ENCODE measurements at regions not wholly inside any gene's neighbourhood (a gene's known extent, or its start where the extent isn't known, plus 50 kb on each side); places are given as distances from the start of the nearest gene placed in this dataset.

- H3K4me3 ChIP-seq (ENCODE audit: low read length): peak overlapping the region; percentile 18
- no peaks in the 10 kb centered on the region for H3K27me3 ChIP-seq (ENCODE audit: control insufficient read depth, insufficient read depth, low read length)
- H3K4me2 ChIP-seq (ENCODE audit: low read length): peak overlapping the region; percentile 64
- H3K9me3 ChIP-seq (replicated peaks; ENCODE audit: low read length): no peaks in the 10 kb centered on the region
- H3K4me1 ChIP-seq (ENCODE audit: control insufficient read depth, insufficient read depth, low read length): peaks cover 38% of the 10 kb centered on the region
- peak overlapping the region; percentile 66 for H3K9ac ChIP-seq (ENCODE audit: low read depth, low read length)
- no peaks in the 10 kb centered on the region for H3K36me3 ChIP-seq (ENCODE audit: insufficient read depth, low read length)
These were observed 260.3 kb upstream of the KLF4 start for GRCh38 chr9:107749787-107750444.

GRCh38 chr9:107744873-107745272 lies 255.3 kb upstream of the KLF4 start:
- Histone ChIP-seq H3K4me3 (ENCODE audit: low read length) (no peak overlapping the region), H3K4me1 (ENCODE audit: control insufficient read depth, insufficient read depth, low read length) (peaks cover 15% of the 10 kb centered on the region), H3K36me3 (ENCODE audit: insufficient read depth, low read length) (no peaks in the 10 kb centered on the region), H3K9ac (ENCODE audit: low read depth, low read length) (no peak overlapping the region), H3K27me3 (ENCODE audit: control insufficient read depth, insufficient read depth, low read length) (no peaks in the 10 kb centered on the region), H3K4me2 (ENCODE audit: low read length) (no peak overlapping the region), H3K9me3 (replicated peaks; ENCODE audit: low read length) (no peaks in the 10 kb centered on the region)

- no peak overlapping the region for H3K9ac ChIP-seq (ENCODE audit: low read depth, low read length)
- no peaks in the 10 kb centered on the region for H3K9me3 ChIP-seq (replicated peaks; ENCODE audit: low read length)
- no peak overlapping the region for H3K4me2 ChIP-seq (ENCODE audit: low read length)
- H3K27me3 ChIP-seq (ENCODE audit: control insufficient read depth, insufficient read depth, low read length): no peaks in the 10 kb centered on the region
- H3K36me3 ChIP-seq (ENCODE audit: insufficient read depth, low read length): no peaks in the 10 kb centered on the region
- H3K4me1 ChIP-seq (ENCODE audit: control insufficient read depth, insufficient read depth, low read length): peaks cover 25% of the 10 kb centered on the region
- no peak overlapping the region for H3K4me3 ChIP-seq (ENCODE audit: low read length)
These were observed 253.2 kb upstream of the KLF4 start for GRCh38 chr9:107742531-107743309.

- Histone ChIP-seq H3K36me3 (ENCODE audit: insufficient read depth, low read length) (no peaks in the 10 kb centered on the region), H3K9ac (ENCODE audit: low read depth, low read length) (no peak overlapping the region), H3K4me2 (ENCODE audit: low read length) (no peak overlapping the region), H3K9me3 (replicated peaks; ENCODE audit: low read length) (no peaks in the 10 kb centered on the region), H3K27me3 (ENCODE audit: control insufficient read depth, insufficient read depth, low read length) (no peaks in the 10 kb centered on the region), H3K4me1 (ENCODE audit: control insufficient read depth, insufficient read depth, low read length) (peaks cover 45% of the 10 kb centered on the region), H3K4me3 (ENCODE audit: low read length) (no peak overlapping the region)
These were observed 250.8 kb upstream of the KLF4 start for GRCh38 chr9:107740088-107740980.

- H3K4me1 ChIP-seq (ENCODE audit: control insufficient read depth, insufficient read depth, low read length): peaks cover 51% of the 10 kb centered on the region
- peak overlapping the region; percentile 7 for H3K4me2 ChIP-seq (ENCODE audit: low read length)
- no peak overlapping the region for H3K4me3 ChIP-seq (ENCODE audit: low read length)
- peak overlapping the region; percentile 63 for H3K9ac ChIP-seq (ENCODE audit: low read depth, low read length)
- no peaks in the 10 kb centered on the region for H3K27me3 ChIP-seq (ENCODE audit: control insufficient read depth, insufficient read depth, low read length)
- no peaks in the 10 kb centered on the region for H3K36me3 ChIP-seq (ENCODE audit: insufficient read depth, low read length)
- H3K9me3 ChIP-seq (replicated peaks; ENCODE audit: low read length): no peaks in the 10 kb centered on the region
These were observed 250.1 kb upstream of the KLF4 start for GRCh38 chr9:107739601-107740082.

GRCh38 chr9:107738789-107739188 lies 249.2 kb upstream of the KLF4 start:
- Histone ChIP-seq H3K9me3 (replicated peaks; ENCODE audit: low read length) (no peaks in the 10 kb centered on the region), H3K27me3 (ENCODE audit: control insufficient read depth, insufficient read depth, low read length) (no peaks in the 10 kb centered on the region), H3K4me1 (ENCODE audit: control insufficient read depth, insufficient read depth, low read length) (peaks cover 60% of the 10 kb centered on the region), H3K4me2 (ENCODE audit: low read length) (peak overlapping the region; percentile 60), H3K4me3 (ENCODE audit: low read length) (peak overlapping the region; percentile 39), H3K9ac (ENCODE audit: low read depth, low read length) (peak overlapping the region; percentile 86), H3K36me3 (ENCODE audit: insufficient read depth, low read length) (no peaks in the 10 kb centered on the region)

GRCh38 chr9:107737987-107738743 lies 248.6 kb upstream of the KLF4 start:
- Histone ChIP-seq H3K4me3 (ENCODE audit: low read length) (peak overlapping the region; percentile 39), H3K9ac (ENCODE audit: low read depth, low read length) (peak overlapping the region; percentile 86), H3K27me3 (ENCODE audit: control insufficient read depth, insufficient read depth, low read length) (no peaks in the 10 kb centered on the region), H3K36me3 (ENCODE audit: insufficient read depth, low read length) (no peaks in the 10 kb centered on the region), H3K4me2 (ENCODE audit: low read length) (peak overlapping the region; percentile 60), H3K9me3 (replicated peaks; ENCODE audit: low read length) (no peaks in the 10 kb centered on the region), H3K4me1 (ENCODE audit: control insufficient read depth, insufficient read depth, low read length) (peaks cover 66% of the 10 kb centered on the region)

GRCh38 chr9:107737610-107737986 lies 248.0 kb upstream of the KLF4 start:
- Histone ChIP-seq H3K4me3 (ENCODE audit: low read length) (peak overlapping the region; percentile 18), H3K4me1 (ENCODE audit: control insufficient read depth, insufficient read depth, low read length) (peaks cover 71% of the 10 kb centered on the region), H3K9ac (ENCODE audit: low read depth, low read length) (peak overlapping the region; percentile 86), H3K9me3 (replicated peaks; ENCODE audit: low read length) (no peaks in the 10 kb centered on the region), H3K27me3 (ENCODE audit: control insufficient read depth, insufficient read depth, low read length) (no peaks in the 10 kb centered on the region), H3K36me3 (ENCODE audit: insufficient read depth, low read length) (no peaks in the 10 kb centered on the region), H3K4me2 (ENCODE audit: low read length) (peak overlapping the region; percentile 58)

- no peak overlapping the region for H3K4me3 ChIP-seq (ENCODE audit: low read length)
- no peaks in the 10 kb centered on the region for H3K36me3 ChIP-seq (ENCODE audit: insufficient read depth, low read length)
- no peak overlapping the region for H3K4me2 ChIP-seq (ENCODE audit: low read length)
- H3K27me3 ChIP-seq (ENCODE audit: control insufficient read depth, insufficient read depth, low read length): no peaks in the 10 kb centered on the region
- H3K9ac ChIP-seq (ENCODE audit: low read depth, low read length): no peak overlapping the region
- H3K9me3 ChIP-seq (replicated peaks; ENCODE audit: low read length): no peaks in the 10 kb centered on the region
- peaks cover 79% of the 10 kb centered on the region for H3K4me1 ChIP-seq (ENCODE audit: control insufficient read depth, insufficient read depth, low read length)
These were observed 246.3 kb upstream of the KLF4 start for GRCh38 chr9:107735821-107736220.

GRCh38 chr9:107734256-107735013 lies 244.9 kb upstream of the KLF4 start:
- Histone ChIP-seq H3K27me3 (ENCODE audit: control insufficient read depth, insufficient read depth, low read length) (no peaks in the 10 kb centered on the region), H3K36me3 (ENCODE audit: insufficient read depth, low read length) (no peaks in the 10 kb centered on the region), H3K9me3 (replicated peaks; ENCODE audit: low read length) (no peaks in the 10 kb centered on the region), H3K4me1 (ENCODE audit: control insufficient read depth, insufficient read depth, low read length) (peaks cover 70% of the 10 kb centered on the region), H3K9ac (ENCODE audit: low read depth, low read length) (peak overlapping the region; percentile 76), H3K4me2 (ENCODE audit: low read length) (peak overlapping the region; percentile 70), H3K4me3 (ENCODE audit: low read length) (peak overlapping the region; percentile 31)
